ENCODE measurements at regions not wholly inside any gene's neighbourhood (a gene's known extent, or its start where the extent isn't known, plus 50 kb on each side); places are given as distances from the start of the nearest gene placed in this dataset.

DNA sequence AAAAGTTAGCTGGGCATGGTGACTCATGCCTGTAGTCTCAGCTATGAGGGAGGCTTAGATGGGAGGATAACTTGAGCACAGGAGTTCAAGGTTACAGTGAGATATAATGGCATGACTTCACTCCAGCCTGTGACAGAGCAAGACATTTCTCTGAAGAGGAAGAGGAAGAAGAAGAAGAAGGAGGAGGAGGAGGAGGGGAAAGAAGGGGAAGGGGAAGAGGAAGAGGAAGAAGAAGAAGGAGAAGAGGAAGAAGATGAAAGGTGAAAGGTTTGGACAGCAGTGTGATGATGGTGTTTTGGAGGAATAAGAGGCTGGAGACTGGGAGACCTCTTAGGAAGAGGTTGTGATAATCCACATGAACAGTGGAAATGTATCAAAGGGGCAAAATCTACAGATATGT lies 410.7 kb upstream of the JAG1 start:
- no peak for DNase-seq (ENCODE audit: low read depth)

GRCh38 chr20:11086970-11087369 lies 413.2 kb upstream of the JAG1 start:
- DNase-seq (ENCODE audit: low read depth), result no peak

DNA sequence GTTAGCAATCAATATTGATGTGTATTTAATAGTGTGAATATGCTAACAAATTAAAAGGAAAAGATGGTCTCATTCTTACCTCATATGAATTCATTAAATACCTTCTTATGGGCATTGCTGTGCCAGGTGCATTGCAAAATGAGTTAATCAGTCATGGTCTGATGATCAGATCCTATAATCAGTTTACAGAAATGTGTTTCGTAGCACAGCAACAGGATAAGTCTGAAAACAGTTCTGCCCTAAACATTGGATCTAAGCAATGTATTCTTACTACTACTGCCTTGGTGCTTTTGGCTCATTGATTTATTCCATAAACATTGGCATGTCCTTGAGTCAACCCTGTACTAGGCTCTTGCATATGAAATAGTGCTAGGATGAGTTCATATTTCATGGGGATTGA lies 417.0 kb upstream of the JAG1 start:
- no peak for DNase-seq (ENCODE audit: low read depth)

GRCh38 chr20:11091511-11091910 lies 417.7 kb upstream of the JAG1 start:
- DNase-seq (ENCODE audit: low read depth), result no peak

DNA sequence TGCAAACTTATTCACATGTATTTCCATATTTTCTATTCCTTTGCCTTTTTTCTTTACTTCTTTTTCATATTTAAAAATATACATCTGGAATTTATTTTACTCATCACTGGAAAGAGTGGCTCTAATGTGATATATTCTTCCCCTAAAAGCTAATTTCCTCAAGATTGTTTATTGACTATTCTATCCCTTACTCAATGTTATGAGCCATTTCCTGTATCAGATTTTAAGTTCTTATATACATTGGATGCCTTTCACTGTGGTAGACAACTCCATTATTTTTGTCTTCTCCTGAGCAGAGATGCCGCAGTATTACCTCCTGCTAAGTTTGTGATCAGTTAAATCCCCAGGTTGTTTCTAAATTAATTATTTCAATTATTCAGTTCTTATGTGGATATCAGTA lies 418.4 kb upstream of the JAG1 start:
- DNase-seq (ENCODE audit: low read depth), result no peak

GRCh38 chr20:11094196-11094595 lies 420.4 kb upstream of the JAG1 start:
- no peak for DNase-seq (ENCODE audit: low read depth)

DNA sequence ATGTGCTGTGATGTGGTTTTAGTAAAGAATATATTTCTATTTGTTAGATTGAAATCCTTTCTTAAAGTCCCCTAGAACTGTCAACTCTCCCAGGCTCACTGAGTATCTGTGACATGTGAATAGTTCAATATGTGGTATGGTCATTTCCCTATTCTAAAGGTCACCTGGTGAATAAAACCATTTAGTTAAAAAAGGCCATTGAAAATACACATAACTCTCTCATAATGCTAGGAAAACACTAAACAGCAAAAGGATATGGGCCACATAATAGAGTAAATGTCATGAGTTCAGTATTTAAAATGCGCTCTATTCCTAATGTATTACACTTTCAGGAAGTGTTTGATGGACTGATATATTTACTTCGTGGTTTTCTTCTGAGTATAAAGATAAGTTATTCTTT lies 420.9 kb upstream of the JAG1 start:
- DNase-seq (ENCODE audit: low read depth), result no peak

DNA sequence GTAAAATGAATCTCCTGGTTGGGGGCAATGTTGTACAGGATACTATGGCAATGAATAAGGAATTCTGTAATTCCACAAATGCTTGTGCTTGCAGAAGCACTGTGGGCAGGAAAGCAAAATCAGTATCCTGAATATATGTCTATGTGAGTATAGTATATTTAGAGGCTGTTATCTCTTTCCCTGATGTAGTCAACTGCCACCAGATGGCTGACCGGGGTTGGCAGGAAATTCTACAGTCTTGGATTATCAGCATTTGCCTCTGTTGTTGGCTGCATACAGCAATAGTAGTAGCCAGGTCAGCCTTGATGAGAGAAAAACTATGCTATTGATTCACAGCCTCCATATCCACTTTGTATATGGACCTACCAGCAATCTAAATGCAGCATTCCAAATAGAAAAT lies 425.1 kb upstream of the JAG1 start:
- no peak for DNase-seq (ENCODE audit: low read depth)

DNA sequence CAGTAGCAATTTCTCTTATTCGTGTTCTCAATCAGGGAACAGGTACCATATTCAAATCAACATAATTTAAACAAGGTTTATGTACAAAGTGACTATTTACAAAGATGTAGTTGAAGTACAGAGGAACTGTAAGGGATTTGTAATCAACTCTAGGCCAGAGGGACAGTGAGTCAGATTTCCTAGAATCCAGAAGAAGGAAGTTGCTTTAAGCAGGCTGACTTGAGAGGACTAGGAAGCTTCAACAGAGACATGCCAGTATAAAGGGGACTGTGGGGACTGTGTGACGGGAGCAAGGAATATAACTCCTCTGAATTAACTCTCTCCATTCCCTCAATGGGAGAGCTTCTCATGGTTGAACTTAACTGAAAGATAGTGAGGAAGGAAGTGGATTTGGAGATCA lies 427.4 kb upstream of the JAG1 start:
- DNase-seq (ENCODE audit: low read depth), result peak; percentile 16

DNA sequence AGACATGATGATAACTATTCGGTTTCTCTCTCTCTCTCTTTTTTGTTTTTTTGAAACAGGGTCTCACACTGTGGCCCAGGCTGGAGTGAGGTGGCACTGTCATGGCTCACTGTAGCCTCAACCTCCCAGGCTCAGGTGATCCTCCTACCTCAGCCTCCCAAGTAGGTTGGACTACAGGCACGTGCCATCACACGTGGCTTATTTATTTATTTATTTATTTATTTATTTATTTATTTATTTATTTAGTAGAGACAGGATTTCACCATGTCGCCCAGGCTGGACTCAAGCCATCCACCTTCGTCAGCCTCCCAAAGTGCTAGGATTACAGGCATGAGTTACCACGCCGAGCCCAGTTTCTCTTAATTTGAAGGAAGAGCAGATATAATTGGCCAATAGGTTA lies 427.9 kb upstream of the JAG1 start:
- DNase-seq (ENCODE audit: low read depth), result no peak

DNA sequence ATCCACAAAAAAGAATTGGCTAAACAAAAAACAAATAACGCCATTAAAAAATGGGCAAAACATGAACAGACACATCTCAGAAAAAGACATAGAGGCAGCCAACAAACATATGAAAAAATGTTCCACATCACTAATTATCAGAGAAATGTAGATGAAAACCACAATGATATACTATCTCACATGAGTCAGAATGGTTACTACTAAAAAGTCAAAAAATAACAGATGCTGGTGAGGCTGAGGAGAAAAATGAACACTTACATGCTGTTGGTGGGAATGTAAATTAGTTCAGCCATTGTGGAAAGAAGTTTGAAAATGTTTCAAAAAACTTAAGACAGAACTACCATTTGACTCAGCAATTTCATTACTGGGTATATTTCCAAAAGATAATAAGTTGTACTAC lies 430.1 kb upstream of the JAG1 start:
- DNase-seq (ENCODE audit: low read depth), result peak; percentile 59

DNA sequence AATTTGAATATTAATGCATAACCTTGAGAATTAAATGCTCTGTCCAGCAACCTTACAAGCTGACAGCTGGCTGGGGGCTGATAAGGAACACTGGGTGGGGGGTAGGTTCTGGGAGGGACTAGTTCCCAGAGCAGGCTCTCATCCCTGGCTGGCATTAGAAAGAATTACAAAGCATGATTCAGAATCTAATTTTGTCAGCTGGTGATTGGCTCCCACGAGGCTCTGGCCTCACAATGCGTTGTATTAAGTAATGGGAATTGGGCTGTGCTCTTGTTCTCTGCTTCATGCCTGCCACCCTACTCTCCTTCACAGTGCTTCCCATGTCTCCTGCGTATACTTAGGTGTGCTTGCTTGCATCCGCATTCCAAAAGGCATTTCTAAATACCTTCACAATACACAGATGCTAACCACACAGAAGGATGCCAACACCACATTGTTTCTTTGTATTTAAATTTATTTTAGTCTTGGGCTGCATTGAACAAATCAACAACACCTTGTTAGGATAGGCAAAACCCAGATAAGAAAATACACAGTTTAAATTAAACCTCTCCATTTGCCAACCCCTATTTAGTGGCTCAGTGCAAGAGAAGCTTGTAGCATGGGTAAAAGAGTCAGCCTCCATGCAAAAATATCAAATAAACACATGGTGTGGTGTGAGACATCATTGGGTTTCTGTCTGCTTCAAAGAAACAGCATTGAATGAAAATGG lies 434.5 kb upstream of the JAG1 start:
- peak; percentile 21 for DNase-seq (ENCODE audit: low read depth)

- no peak for DNase-seq (ENCODE audit: low read depth)
These were observed 436.7 kb upstream of the JAG1 start for GRCh38 chr20:11110535-11110934.

- DNase-seq (ENCODE audit: low read depth), result no peak
These were observed 437.4 kb upstream of the JAG1 start for GRCh38 chr20:11111191-11111590.

GRCh38 chr20:11112832-11113231 lies 439.0 kb upstream of the JAG1 start:
- no peak for DNase-seq (ENCODE audit: low read depth)

DNA sequence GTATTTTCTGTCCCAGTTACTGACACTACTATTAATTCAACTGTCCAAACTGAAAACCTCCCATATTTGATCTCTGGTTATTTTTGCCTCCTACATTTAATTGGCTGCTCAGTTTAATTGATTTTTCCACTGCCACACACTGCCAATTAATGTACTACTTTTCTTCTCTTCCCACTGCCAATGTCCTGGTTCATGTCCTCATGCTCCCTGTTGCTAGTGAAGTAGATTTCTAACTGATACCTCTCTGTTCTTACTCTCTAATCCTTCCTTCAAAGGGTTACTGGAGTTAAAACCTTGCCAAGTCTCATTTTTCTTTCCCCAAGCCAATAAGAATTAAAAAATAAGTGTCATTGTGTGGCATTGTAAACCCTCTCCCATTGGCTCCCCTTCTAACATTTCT lies 440.6 kb upstream of the JAG1 start:
- no peak for DNase-seq (ENCODE audit: low read depth)

- peak; percentile 41 for DNase-seq (ENCODE audit: low read depth)
These were observed 444.2 kb upstream of the JAG1 start for GRCh38 chr20:11117808-11118528.

DNA sequence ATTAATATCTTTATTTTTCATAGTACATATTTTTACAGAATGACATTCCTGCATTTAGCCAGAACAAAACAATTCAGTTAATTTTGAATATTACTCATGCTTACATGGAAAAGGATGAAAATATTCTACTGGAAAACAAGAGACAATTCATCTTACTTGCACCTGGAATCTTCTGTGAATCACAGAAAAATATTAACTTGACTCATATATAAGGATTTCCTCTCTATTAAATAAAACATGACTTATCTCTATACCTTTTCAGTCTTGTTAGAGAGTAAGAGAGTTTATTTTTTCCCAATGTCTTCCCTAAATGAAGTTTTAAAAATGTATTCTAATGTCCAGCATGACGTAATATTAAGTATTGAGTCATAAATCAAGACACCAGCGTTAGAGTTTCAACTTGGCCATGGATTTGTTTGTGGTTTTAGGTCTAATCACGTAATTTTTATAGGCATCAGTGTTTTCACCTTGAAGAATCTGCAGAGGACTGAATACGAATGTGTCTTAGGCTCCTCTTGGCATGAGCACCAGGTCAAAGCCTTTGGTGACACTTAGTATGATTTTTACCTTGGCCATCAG lies 445.1 kb upstream of the JAG1 start:
- peak; percentile 22 for DNase-seq (ENCODE audit: low read depth)

GRCh38 chr20:11119573-11119972 lies 445.8 kb upstream of the JAG1 start:
- no peak for DNase-seq (ENCODE audit: low read depth)

DNA sequence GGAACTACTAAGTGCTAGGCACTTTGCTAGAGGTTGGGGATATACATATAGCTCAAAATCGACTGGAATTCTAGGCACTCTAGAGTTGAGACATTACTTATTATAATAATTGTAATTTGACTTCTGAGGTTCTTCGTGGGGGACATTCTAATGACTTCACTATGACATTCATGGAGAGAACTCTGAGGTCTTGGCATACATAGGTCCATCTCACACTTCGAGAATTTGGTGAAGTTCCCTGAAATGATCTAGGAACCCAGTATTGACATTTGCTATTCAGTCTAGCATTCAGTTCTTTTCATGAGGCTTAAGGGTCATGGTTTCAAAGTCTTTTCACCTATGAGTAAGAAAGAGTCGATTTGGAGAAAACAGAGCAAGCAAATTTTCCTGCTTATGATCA lies 446.6 kb upstream of the JAG1 start:
- no peak for DNase-seq (ENCODE audit: low read depth)

DNA sequence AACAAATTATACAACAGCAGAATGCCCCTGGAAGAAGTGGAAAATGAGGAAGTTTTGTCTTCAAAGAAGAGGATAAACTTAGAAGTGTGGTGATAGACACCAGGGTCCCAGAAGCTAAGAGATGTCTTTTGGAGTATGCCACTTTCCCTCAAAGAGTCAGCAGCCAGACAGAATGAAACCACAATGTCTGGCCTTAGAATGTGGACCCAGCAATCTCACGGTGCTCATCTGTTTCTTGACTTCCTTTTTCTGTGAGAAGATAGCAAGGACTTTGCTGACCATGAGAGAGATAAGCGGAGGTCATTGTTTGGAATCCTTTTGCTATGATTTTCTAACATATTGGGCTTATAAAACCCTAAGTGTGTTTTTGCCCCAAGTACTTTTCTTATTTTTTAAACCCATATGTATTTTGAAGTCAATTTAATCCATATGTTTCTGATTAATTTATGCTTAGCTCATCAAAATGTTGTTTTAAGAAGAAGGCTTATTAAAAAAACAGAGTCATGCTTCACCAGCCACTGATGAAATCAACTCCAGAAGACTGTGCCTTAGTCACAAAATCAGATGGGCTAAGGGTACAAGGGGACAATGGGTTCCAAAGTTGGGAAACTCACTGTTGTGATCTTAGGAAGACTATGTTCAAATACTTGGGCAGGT lies 451.2 kb upstream of the JAG1 start:
- no peak for DNase-seq (ENCODE audit: low read depth)

GRCh38 chr20:11128220-11128718 lies 454.5 kb upstream of the JAG1 start:
- no peak for DNase-seq (ENCODE audit: low read depth)

GRCh38 chr20:11128721-11129120 lies 454.9 kb upstream of the JAG1 start:
- DNase-seq (ENCODE audit: low read depth), result no peak
